ENCODE measurements at regions not wholly inside any gene's neighbourhood (a gene's known extent, or its start where the extent isn't known, plus 50 kb on each side); places are given as distances from the start of the nearest gene placed in this dataset.
"Not testable (repeated sequence)": the region's sequence is repeated elsewhere in the genome, so short reads cannot be mapped to it uniquely, and the experiment has no call there.

GRCh38 chr6:47425724-47426123 is 51.9 kb upstream of the CD2AP start:
- TF ChIP-seq CTCF (IDR thresholded peaks at IDR 0.05; ENCODE audit: low read depth, low read length); EZH2phosphoT487 (IDR thresholded peaks at IDR 0.05; ENCODE audit: low read depth): not testable (repeated sequence)
